D341Med (cell line): ENCODE measurements at regions not wholly inside any gene's neighbourhood (a gene's known extent, or its start where the extent isn't known, plus 50 kb on each side); places are given as distances from the start of the nearest gene placed in this dataset.
"Not testable (repeated sequence)": the region's sequence is repeated elsewhere in the genome, so short reads cannot be mapped to it uniquely, and the experiment has no call there.

Experiments
- DNase-seq: peaks from one replicate; pipeline ENCODE4 v3.0.0; 2012; ENCODE audit warnings: low spot score

- no peak for DNase-seq
These were observed 139.3 kb downstream of the FAM76B start for GRCh38 chr11:95650276-95650675.

- no peak for DNase-seq
These were observed 141.7 kb downstream of the FAM76B start for GRCh38 chr11:95647871-95648270.

- DNase-seq, result no peak
These were observed 142.2 kb downstream of the FAM76B start for GRCh38 chr11:95647355-95647754.

GRCh38 chr11:95641495-95641894 lies 148.1 kb downstream of the FAM76B start:
- DNase-seq, result no peak

- no peak for DNase-seq
These were observed 151.1 kb downstream of the FAM76B start for GRCh38 chr11:95638501-95638900.

GRCh38 chr11:95625164-95625900 lies 164.2 kb downstream of the FAM76B start:
- no peak for DNase-seq

- DNase-seq, result no peak
These were observed 173.3 kb downstream of the FAM76B start for GRCh38 chr11:95616256-95616804.

- DNase-seq, result no peak
These were observed 177.8 kb downstream of the FAM76B start for GRCh38 chr11:95611827-95612226.

GRCh38 chr11:95610185-95610584 lies 179.4 kb downstream of the FAM76B start:
- DNase-seq, result not testable (repeated sequence)

- no peak for DNase-seq
These were observed 181.5 kb downstream of the FAM76B start for GRCh38 chr11:95608093-95608492.

GRCh38 chr11:95606824-95607223 lies 182.8 kb downstream of the FAM76B start:
- no peak for DNase-seq

- no peak for DNase-seq
These were observed 184.2 kb downstream of the FAM76B start for GRCh38 chr11:95605271-95605940.

- no peak for DNase-seq
These were observed 189.5 kb downstream of the FAM76B start for GRCh38 chr11:95599959-95600586.

- DNase-seq, result no peak
These were observed 193.6 kb downstream of the FAM76B start for GRCh38 chr11:95595973-95596489.

GRCh38 chr11:95595541-95595940 lies 194.0 kb downstream of the FAM76B start:
- DNase-seq, result no peak

GRCh38 chr11:95593111-95593510 lies 196.5 kb downstream of the FAM76B start:
- no peak for DNase-seq

- DNase-seq, result peak; percentile 29
These were observed 197.1 kb downstream of the FAM76B start for GRCh38 chr11:95592471-95592870.

GRCh38 chr11:95589893-95590612 lies 199.5 kb downstream of the FAM76B start:
- no peak for DNase-seq

- DNase-seq, result no peak
These were observed 200.8 kb downstream of the FAM76B start for GRCh38 chr11:95588821-95589220.

- peak; percentile 35 for DNase-seq
These were observed 202.9 kb downstream of the FAM76B start for GRCh38 chr11:95586661-95587060.

- no peak for DNase-seq
These were observed 203.4 kb downstream of the FAM76B start for GRCh38 chr11:95586155-95586554.

GRCh38 chr11:95585752-95586077 lies 203.9 kb downstream of the FAM76B start:
- DNase-seq, result no peak
